ENCODE measurements at regions not wholly inside any gene's neighbourhood (a gene's known extent, or its start where the extent isn't known, plus 50 kb on each side); places are given as distances from the start of the nearest gene placed in this dataset.

DNA sequence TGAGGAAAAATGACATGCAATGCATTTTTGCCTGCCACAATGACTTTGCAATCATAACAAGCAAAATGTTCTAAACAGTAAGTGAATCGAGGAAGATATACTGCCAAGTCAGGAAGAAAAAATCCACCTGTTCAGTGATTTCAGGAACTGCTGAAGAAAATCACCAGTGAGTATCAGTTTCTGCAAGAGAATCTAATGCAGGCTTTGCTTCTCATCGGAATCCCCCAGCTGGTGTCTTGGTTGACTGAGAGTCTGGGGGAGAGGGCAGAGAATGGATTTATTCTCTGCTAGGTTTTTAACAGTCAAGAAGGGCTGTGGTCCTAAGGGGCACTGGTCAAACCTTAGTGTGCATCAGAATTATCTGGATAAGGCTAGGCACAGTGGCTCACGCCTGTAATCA lies 363.4 kb downstream of the CDH26 start:
- H2BK120ac ChIP-seq (replicated peaks; ENCODE audit: low read depth, low read length): no peak overlapping the region
- H3K27ac ChIP-seq (ENCODE audit: low read depth, low read length): no peak overlapping the region
- no peak overlapping the region for H2AFZ ChIP-seq (ENCODE audit: low read length)
- H3K79me1 ChIP-seq (ENCODE audit: low read depth, low read length): no peaks in the 10 kb centered on the region
- no peak overlapping the region for H2BK12ac ChIP-seq (ENCODE audit: low read depth, low read length)
- no peak overlapping the region for H2BK15ac ChIP-seq (ENCODE audit: low read length)
- H4K20me1 ChIP-seq (replicated peaks in 1 of 2; ENCODE audit: control insufficient read depth in 1 of 2, insufficient read depth in 2 of 2, low read length in 2 of 2): no peaks in the 10 kb centered on the region
- peaks cover 7 to 29% of the 10 kb centered on the region in 2 experiments; a peak in 3 of 4 replicates for H3K9me3 ChIP-seq (ENCODE audit: insufficient read depth in 2 of 2, low read depth in 1 of 2, low read length in 1 of 2)
- H2BK5ac ChIP-seq (ENCODE audit: low read depth, low read length): no peak overlapping the region
- 0 out of 7 replicates have a peak, but pooled peaks cover 0 to 3% (median 0%) of the 10 kb centered on the region in 4 experiments for H3K27me3 ChIP-seq (replicated peaks in 1 of 4; ENCODE audit: control insufficient read depth in 3 of 4, extremely low read depth in 1 of 4, insufficient read depth in 3 of 4, low read length in 3 of 4)
- H4K5ac ChIP-seq (ENCODE audit: insufficient read length, low read depth, low read length): no peak overlapping the region
- DNase-seq (ENCODE audit: low read depth in 1 of 2, low spot score in 2 of 2) (no peak), FAIRE-seq (no peak)
- H2AK5ac ChIP-seq (ENCODE audit: low read depth, low read length): no peak overlapping the region
- H3K4ac ChIP-seq (replicated peaks; ENCODE audit: insufficient read length, low read depth, low read length): no peak overlapping the region
- no peaks in the 10 kb centered on the region for H3K36me3 ChIP-seq (ENCODE audit: control insufficient read depth in 2 of 4, insufficient read depth in 4 of 4, low read length in 3 of 4)
- no peaks in the 10 kb centered on the region for H3K79me2 ChIP-seq (ENCODE audit: control insufficient read depth in 1 of 2, insufficient read depth in 2 of 2, low read length in 2 of 2)
- no peak overlapping the region for H4K8ac ChIP-seq (ENCODE audit: extremely low read depth, insufficient read depth, low read length)
- ChIA-PET CTCF (ENCODE audit: partially characterized antibody) (interaction anchor here (0.7 to 1.1 kb wide), 2 partner anchors 13 to 177 kb away, joined by 3 read pairs; no protein-coding TSS in a partner anchor), POLR2A (ENCODE audit: partially characterized antibody) (no interaction called here)
- H3K9ac ChIP-seq (replicated peaks in 1 of 4; ENCODE audit: extremely low read depth in 1 of 4, low read depth in 3 of 4, low read length in 3 of 4): no peak overlapping the region
- H3K23ac ChIP-seq (ENCODE audit: insufficient read length): no peak overlapping the region
- no peak overlapping the region for H3K56ac ChIP-seq (replicated peaks; ENCODE audit: insufficient read length, low read depth, low read length)
- H3K18ac ChIP-seq (ENCODE audit: extremely low read depth, low read length): no peak overlapping the region
- no peak overlapping the region for H4K91ac ChIP-seq (replicated peaks; ENCODE audit: insufficient read length, low read length)
- WGBS, 2 experiments (ENCODE audit: extremely low coverage in 1 of 2, insufficient coverage in 1 of 2, insufficient read length in 1 of 2, insufficient replicate concordance in 2 of 2, low coverage in 1 of 2, low lambda C conversion rate in 2 of 2, missing lambda C conversion rate in 1 of 2): 90% methylated on average over 3 of the region's 3 CpGs; no CpG with 5 or more reads in 1 of the 2 experiments
- no peaks in the 10 kb centered on the region for H3K4me1 ChIP-seq (replicated peaks in 1 of 4; ENCODE audit: control insufficient read depth in 3 of 4, insufficient read depth in 4 of 4, low read length in 3 of 4)
- H3K4me3 ChIP-seq (ENCODE audit: extremely low read depth in 1 of 4, insufficient read depth in 2 of 4, low read depth in 3 of 4, low read length in 4 of 4): no peak overlapping the region
- H3K4me2 ChIP-seq (ENCODE audit: insufficient read depth in 1 of 2, low read depth in 2 of 2, low read length in 2 of 2): no peak overlapping the region
- H2BK20ac ChIP-seq (ENCODE audit: low read length): no peak overlapping the region
- no peak overlapping the region for H3K14ac ChIP-seq (ENCODE audit: insufficient read length)
- no peaks in the 10 kb centered on the region for H3K23me2 ChIP-seq (ENCODE audit: low read depth, low read length)
- TF ChIP-seq SRF (IDR thresholded peaks at IDR 0.05; ENCODE audit: low read depth, low read length): no peak
- no peak for TF ChIP-seq JUND (IDR thresholded peaks at IDR 0.05; ENCODE audit: low read length)
- TF ChIP-seq CHD1 (IDR thresholded peaks at IDR 0.05; ENCODE audit: low read depth, low read length): no peak
- TF ChIP-seq, protein P1, sequence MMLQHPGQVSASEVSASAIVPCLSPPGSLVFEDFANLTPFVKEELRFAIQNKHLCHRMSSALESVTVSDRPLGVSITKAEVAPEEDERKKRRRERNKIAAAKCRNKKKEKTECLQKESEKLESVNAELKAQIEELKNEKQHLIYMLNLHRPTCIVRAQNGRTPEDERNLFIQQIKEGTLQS (IDR thresholded peaks at IDR 0.05; ENCODE audit: insufficient read depth, low read depth, low read length): no peak
- no peak for TF ChIP-seq BRCA1 (IDR thresholded peaks at IDR 0.05; ENCODE audit: low read depth, low read length)
- no peak for TF ChIP-seq TEAD4 (IDR thresholded peaks at IDR 0.05; ENCODE audit: low read depth, low read length)
- no peak for TF ChIP-seq KDM1A (IDR thresholded peaks at IDR 0.05; ENCODE audit: borderline replicate concordance, low read length)
- no peak for TF ChIP-seq CEBPB (IDR thresholded peaks at IDR 0.05; ENCODE audit: low read depth, low read length)
- no peak for TF ChIP-seq NRF1 (IDR thresholded peaks at IDR 0.05; ENCODE audit: low read depth, low read length)
- TF ChIP-seq, protein P2, sequence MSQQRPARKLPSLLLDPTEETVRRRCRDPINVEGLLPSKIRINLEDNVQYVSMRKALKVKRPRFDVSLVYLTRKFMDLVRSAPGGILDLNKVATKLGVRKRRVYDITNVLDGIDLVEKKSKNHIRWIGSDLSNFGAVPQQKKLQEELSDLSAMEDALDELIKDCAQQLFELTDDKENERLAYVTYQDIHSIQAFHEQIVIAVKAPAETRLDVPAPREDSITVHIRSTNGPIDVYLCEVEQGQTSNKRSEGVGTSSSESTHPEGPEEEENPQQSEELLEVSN (IDR thresholded peaks at IDR 0.05): no peak
- no peak for TF ChIP-seq RAD21 (IDR thresholded peaks at IDR 0.05 in 1 of 2, conservative IDR thresholded peaks at IDR 0.05 in 1 of 2; ENCODE audit: low read depth in 2 of 2, low read length in 2 of 2)
- TF ChIP-seq KDM4A (IDR thresholded peaks at IDR 0.05; ENCODE audit: low read depth, low read length, severe bottlenecking): no peak
- TF ChIP-seq SP2 (IDR thresholded peaks at IDR 0.05; ENCODE audit: low read length): no peak
- no peak for TF ChIP-seq TAF7 (optimal IDR thresholded peaks at IDR 0.05; ENCODE audit: borderline replicate concordance, low read depth, low read length)

Data from H1 (cell line).